ENCODE measurements at regions not wholly inside any gene's neighbourhood (a gene's known extent, or its start where the extent isn't known, plus 50 kb on each side); places are given as distances from the start of the nearest gene placed in this dataset.

GRCh38 chr9:79003514-79003913 lies 568.3 kb upstream of the TLE4 start:
- Mint-ChIP-seq H3K36me3 (no peaks in the 10 kb centered on the region), H3K27me3 (ENCODE audit: insufficient read depth, low read depth) (peaks cover 4% of the 10 kb centered on the region), H3K27ac (no peak overlapping the region), H3K4me3 (no peak overlapping the region), H3K9me3 (peaks cover 2% of the 10 kb centered on the region), H3K4me1 (peaks cover 5% of the 10 kb centered on the region)
- H3K4me3 ChIP-seq = no peak overlapping the region
- no peaks in the 10 kb centered on the region for H3K4me1 ChIP-seq
- H3K79me2 ChIP-seq (ENCODE audit: low read depth) = no peaks in the 10 kb centered on the region
- H3K9ac ChIP-seq = no peak overlapping the region
- H3K9me3 ChIP-seq (ENCODE audit: low read depth) = no peaks in the 10 kb centered on the region
- TF ChIP-seq CTCF (IDR thresholded peaks at IDR 0.05) (no peak), EZH2 (IDR thresholded peaks at IDR 0.05) (no peak), EZH2phosphoT487 (IDR thresholded peaks at IDR 0.05) (no peak)
- H2AFZ ChIP-seq (replicated peaks) = no peak overlapping the region
- no peak for DNase-seq (ENCODE audit: low spot score)
- H4K20me1 ChIP-seq (ENCODE audit: low read depth) = no peaks in the 10 kb centered on the region
- H3K27ac ChIP-seq = no peak overlapping the region
- H3K4me2 ChIP-seq = no peak overlapping the region
- no peaks in the 10 kb centered on the region for H3K27me3 ChIP-seq
- H3F3A ChIP-seq (ENCODE audit: low read depth) = no peaks in the 10 kb centered on the region
- no peaks in the 10 kb centered on the region for H3K36me3 ChIP-seq

GRCh38 chr9:79004032-79004431 lies 567.7 kb upstream of the TLE4 start:
- Histone ChIP-seq H3K79me2 (ENCODE audit: low read depth) (no peaks in the 10 kb centered on the region), H3F3A (ENCODE audit: low read depth) (no peaks in the 10 kb centered on the region), H4K20me1 (ENCODE audit: low read depth) (no peaks in the 10 kb centered on the region), H3K27me3 (no peaks in the 10 kb centered on the region), H3K9ac (no peak overlapping the region), H3K9me3 (ENCODE audit: low read depth) (no peaks in the 10 kb centered on the region), H3K36me3 (no peaks in the 10 kb centered on the region), H3K27ac (no peak overlapping the region), H3K4me1 (no peaks in the 10 kb centered on the region), H2AFZ (replicated peaks) (no peak overlapping the region), H3K4me2 (no peak overlapping the region), H3K4me3 (no peak overlapping the region)
- H3K27me3 Mint-ChIP-seq (ENCODE audit: insufficient read depth, low read depth) = peaks cover 4% of the 10 kb centered on the region
- H3K4me3 Mint-ChIP-seq = no peak overlapping the region
- H3K9me3 Mint-ChIP-seq = peaks cover 2% of the 10 kb centered on the region
- H3K4me1 Mint-ChIP-seq = peaks cover 5% of the 10 kb centered on the region
- no peaks in the 10 kb centered on the region for H3K36me3 Mint-ChIP-seq
- TF ChIP-seq CTCF (IDR thresholded peaks at IDR 0.05) = no peak
- no peak for TF ChIP-seq EZH2phosphoT487 (IDR thresholded peaks at IDR 0.05)
- TF ChIP-seq EZH2 (IDR thresholded peaks at IDR 0.05) = no peak
- no peak overlapping the region for H3K27ac Mint-ChIP-seq
- DNase-seq (ENCODE audit: low spot score) = no peak

GRCh38 chr9:79006546-79006945 lies 565.2 kb upstream of the TLE4 start:
- Mint-ChIP-seq H3K27ac (no peak overlapping the region), H3K4me3 (no peak overlapping the region), H3K36me3 (no peaks in the 10 kb centered on the region), H3K27me3 (ENCODE audit: insufficient read depth, low read depth) (peaks cover 4% of the 10 kb centered on the region), H3K9me3 (peaks cover 2% of the 10 kb centered on the region), H3K4me1 (peaks cover 5% of the 10 kb centered on the region)
- TF ChIP-seq EZH2phosphoT487 (IDR thresholded peaks at IDR 0.05) = no peak
- no peak for TF ChIP-seq EZH2 (IDR thresholded peaks at IDR 0.05)
- no peak for TF ChIP-seq CTCF (IDR thresholded peaks at IDR 0.05)
- DNase-seq (ENCODE audit: low spot score) = no peak
- no peak overlapping the region for H2AFZ ChIP-seq (replicated peaks)
- no peaks in the 10 kb centered on the region for H4K20me1 ChIP-seq (ENCODE audit: low read depth)
- H3K9ac ChIP-seq = no peak overlapping the region
- no peak overlapping the region for H3K4me3 ChIP-seq
- no peaks in the 10 kb centered on the region for H3K9me3 ChIP-seq (ENCODE audit: low read depth)
- H3F3A ChIP-seq (ENCODE audit: low read depth) = no peaks in the 10 kb centered on the region
- no peaks in the 10 kb centered on the region for H3K4me1 ChIP-seq
- no peaks in the 10 kb centered on the region for H3K79me2 ChIP-seq (ENCODE audit: low read depth)
- no peaks in the 10 kb centered on the region for H3K36me3 ChIP-seq
- H3K4me2 ChIP-seq = no peak overlapping the region
- H3K27me3 ChIP-seq = no peaks in the 10 kb centered on the region
- no peak overlapping the region for H3K27ac ChIP-seq
